HG03280 (cell line): ENCODE measurements at regions not wholly inside any gene's neighbourhood (a gene's known extent, or its start where the extent isn't known, plus 50 kb on each side); places are given as distances from the start of the nearest gene placed in this dataset.
A peak's percentile ranks its signal among the peaks of the same experiment; 100 is the strongest.

Source experiments
- ATAC-seq: cut with Tn5 transposase; IDR thresholded peaks from one replicate; pipeline ENCODE4 v1.9.1; 2021; ENCODE audit warnings: mild to moderate bottlenecking, moderate library complexity; ENCODE audit not compliant: unreplicated experiment

- no peak for ATAC-seq
These were observed 123.0 kb upstream of the STAC start for GRCh38 chr3:36257158-36257852.

DNA sequence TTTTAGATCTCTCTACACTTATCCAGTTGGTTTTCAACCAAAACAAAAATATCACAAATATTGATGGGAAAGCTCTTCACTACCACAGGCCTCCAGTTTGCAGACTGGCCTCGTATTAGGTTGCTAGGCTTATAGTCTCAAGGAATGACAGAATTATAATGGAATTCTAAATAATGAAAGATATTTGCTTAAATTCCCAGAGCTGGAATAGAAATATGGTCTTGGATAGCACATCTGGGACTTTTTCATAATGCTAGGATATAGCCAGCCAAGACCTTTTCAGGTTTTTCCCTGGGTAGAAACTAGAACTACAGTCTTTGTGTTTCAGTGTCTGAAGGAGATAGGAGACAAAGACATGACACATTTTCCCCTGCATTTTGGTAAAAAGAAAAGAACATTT is 121.9 kb upstream of the STAC start:
- no peak for ATAC-seq

- ATAC-seq, result no peak
These were observed 120.7 kb upstream of the STAC start for GRCh38 chr3:36259580-36259979.

DNA sequence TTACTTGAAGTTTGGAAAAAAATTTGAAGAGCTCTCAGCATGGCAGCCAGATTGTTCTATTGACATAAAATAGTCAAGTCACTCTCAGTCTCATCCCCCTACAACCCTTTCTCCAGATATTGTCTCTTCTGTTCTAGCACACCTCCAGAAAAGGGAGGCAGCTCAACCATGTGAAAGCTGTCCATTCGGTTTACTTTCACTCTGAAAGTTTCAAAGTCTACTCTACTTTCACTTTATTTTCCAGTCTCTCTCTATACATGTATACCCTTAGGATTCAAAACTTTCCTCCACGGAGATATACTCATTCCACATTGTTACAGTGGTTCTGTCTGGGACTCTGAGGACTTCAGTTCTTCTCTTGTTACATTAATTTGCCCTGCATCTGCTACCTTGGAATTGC is 111.0 kb upstream of the STAC start:
- ATAC-seq, result no peak

DNA sequence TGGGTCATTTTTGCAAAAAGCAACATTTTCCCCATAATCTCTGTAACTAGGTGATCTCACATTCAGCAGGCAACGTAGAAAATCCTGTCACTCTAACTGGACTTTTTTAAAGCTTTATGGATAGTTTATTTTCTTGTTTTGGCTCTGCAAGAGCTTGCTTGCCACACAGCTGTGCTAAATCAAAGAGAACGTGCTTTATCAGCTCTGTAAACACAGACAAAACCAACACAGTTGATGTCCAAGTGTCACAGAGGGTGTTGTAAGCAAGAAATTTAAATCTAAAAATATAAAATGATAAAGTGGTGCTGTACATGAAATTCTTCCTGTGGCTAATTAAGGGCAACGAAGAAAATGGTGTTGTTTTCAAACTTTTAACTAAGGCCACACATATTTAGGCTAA is 97.5 kb upstream of the STAC start:
- no peak for ATAC-seq

DNA sequence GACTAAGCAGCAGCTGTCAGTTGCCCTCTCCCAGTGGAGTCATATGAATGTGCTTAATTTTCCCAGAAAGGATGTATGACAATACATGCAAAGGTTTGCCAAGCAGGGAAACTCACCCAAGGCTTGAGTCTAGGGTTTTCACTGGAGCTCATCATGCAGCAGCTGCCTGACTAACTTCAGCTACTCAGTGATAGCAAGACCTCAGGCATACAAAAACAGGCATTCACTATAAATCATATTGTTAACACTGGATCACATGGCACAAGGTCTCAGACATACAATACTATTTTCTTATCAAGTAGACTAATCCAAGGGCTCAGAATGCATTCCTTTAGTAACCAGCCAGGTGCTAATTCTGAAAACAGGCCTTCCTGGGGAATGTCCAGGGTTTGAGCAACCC is 85.0 kb upstream of the STAC start:
- ATAC-seq, result no peak

DNA sequence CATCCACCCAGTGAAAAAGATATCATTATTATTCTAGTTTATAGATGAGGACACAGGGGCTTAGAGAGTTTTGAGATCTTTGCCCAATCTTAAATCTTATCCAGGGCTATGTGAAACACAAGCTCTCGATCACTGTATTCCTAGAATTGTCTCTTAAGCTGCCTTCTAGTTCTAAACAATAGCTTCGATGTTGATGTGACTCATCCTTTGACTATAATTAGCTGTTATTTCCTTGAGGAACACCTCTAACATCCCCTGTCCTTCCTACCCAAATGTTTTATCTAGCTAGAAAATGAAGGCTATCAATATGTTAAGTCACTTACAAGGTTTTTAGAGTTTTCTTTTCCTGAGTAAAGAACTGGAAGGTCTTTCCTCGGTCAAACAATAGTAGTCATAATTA is 83.1 kb upstream of the STAC start:
- no peak for ATAC-seq

- no peak for ATAC-seq
These were observed 82.1 kb upstream of the STAC start for GRCh38 chr3:36298188-36298587.

DNA sequence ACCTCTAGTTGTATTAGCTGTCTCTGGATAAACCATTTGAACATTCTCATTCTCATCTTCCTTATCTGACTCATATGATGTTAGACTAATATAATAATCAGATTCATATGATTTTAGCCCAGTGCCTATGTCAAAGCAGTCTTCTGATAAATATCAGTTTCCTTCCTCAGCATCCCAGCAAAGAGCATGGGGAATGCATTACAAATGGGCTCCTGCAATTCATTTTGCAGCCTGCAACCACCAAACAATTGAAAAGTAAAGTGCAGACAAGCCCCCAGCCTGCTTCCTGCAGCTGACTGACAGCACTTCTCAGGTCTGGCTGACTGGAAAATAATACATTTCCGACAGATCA is 78.2 kb upstream of the STAC start:
- no peak for ATAC-seq

DNA sequence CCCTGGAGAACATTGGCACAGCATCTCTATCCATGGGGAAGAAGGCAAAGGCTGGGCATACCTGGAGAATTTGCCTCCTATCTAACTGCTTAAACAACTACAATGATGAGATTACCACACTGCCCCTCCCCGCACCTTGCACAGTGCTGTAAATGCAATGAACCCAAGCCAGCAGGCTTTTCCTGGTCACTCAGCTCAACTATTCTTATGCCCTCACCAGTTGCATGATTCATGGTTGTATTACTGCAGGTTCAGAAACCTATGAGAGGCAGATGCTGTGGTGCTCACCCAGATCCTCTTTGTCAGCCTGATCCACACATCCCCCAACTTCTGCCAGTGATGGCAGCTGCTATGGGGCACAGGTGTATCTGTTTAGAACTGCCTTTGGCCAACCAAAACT is 77.7 kb upstream of the STAC start:
- ATAC-seq, result no peak

- ATAC-seq, result no peak
These were observed 77.0 kb upstream of the STAC start for GRCh38 chr3:36303286-36303685.

DNA sequence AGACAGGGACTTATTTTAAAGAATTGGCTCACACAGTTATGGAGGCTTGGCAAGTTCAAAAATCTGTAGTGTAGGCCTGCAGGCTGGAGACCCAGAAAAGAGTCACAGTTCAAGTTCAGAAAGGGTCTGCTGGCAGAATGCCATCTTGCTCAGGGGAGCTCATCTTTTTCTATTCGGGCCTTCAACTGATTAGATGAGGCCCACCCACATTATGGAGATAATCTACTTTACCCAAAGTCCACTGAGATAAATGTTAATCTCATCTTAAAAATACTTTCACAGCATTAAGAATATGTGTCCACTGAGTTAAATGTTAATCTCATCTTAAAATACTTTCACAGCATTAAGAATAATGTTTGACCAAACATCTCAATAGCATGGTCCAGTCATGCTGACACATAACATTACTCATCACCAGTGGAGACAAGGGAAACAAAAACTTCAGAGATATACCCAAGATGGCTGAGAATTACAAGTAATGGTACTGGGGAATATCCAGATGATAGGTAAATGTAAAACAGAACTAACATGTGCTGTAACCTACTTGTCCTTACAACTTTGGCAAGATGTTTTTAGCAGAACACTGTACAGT is 74.3 kb upstream of the STAC start:
- no peak for ATAC-seq

- no peak for ATAC-seq
These were observed 71.2 kb upstream of the STAC start for GRCh38 chr3:36309092-36309491.

DNA sequence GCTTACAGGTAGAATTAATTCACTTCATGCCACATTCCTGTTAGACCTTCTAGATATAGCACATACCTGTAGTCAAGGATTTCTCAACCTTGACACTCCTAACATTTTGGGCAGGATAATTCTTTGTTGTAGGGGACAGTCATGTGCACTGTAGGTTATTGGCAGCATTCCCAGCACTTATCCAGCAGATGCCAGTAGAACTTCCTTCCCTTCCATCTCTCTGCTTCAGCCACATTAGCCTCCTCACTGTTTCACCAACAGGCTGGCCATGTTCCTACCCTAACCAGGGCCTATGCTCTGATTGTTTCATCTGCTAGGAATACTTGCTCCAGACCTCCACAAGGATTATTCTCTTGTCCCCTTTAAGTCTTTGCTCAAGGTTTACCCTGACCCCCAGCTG is 68.0 kb upstream of the STAC start:
- no peak for ATAC-seq

DNA sequence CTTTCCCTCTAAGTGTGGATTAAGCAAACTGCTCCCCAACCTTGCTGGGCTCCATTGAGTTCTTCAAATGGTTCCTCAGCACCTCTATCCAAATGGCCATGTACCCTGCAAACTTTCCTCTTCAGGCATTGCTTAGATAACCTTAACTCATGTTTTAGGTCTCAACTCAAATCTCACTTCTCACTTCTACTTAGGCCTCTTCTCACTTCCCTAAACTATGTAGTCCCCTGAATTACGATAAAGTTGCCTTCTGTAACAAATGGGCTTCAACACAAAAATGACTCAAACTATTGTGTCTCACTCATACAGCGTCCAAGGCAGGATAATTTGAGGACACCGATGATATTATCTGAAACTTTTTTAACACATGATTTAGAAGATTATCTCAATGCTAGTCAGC is 62.4 kb upstream of the STAC start:
- ATAC-seq, result peak; percentile 76

GRCh38 chr3:36318621-36319200 is 61.6 kb upstream of the STAC start:
- no peak for ATAC-seq

- no peak for ATAC-seq
These were observed 60.6 kb upstream of the STAC start for GRCh38 chr3:36319680-36320079.
